GM12872 (cell line): ENCODE measurements at regions not wholly inside any gene's neighbourhood (a gene's known extent, or its start where the extent isn't known, plus 50 kb on each side); places are given as distances from the start of the nearest gene placed in this dataset.

Source experiments
- TF ChIP-seq, protein P1 (sequence below): IDR thresholded peaks from 3 replicates; pipeline ENCODE4 v1.5.1; 2011; ENCODE audit warnings: low read depth, mild to moderate bottlenecking, low read length, moderate library complexity; ENCODE audit not compliant: insufficient read depth

DNA sequence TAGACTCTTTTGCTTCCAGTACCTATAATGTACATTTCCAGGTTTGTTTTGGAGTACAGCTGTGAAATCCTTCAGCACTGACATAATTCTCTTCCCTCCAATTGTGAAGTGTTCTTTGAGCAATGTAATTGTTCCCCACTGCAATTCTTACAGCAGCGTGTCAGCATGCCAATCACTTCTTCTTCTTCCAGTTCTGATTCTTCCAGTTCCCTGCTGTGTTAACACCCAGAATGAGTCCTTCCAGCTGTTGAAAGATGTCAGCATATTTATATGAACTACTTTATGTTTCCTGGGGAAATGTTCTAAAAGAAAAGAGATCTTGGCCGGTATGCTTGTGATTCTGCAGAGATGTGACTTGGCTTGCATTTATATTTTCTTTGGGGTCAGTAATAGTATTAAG is 213.9 kb downstream of the UNC5CL start:
- TF ChIP-seq, protein P1, sequence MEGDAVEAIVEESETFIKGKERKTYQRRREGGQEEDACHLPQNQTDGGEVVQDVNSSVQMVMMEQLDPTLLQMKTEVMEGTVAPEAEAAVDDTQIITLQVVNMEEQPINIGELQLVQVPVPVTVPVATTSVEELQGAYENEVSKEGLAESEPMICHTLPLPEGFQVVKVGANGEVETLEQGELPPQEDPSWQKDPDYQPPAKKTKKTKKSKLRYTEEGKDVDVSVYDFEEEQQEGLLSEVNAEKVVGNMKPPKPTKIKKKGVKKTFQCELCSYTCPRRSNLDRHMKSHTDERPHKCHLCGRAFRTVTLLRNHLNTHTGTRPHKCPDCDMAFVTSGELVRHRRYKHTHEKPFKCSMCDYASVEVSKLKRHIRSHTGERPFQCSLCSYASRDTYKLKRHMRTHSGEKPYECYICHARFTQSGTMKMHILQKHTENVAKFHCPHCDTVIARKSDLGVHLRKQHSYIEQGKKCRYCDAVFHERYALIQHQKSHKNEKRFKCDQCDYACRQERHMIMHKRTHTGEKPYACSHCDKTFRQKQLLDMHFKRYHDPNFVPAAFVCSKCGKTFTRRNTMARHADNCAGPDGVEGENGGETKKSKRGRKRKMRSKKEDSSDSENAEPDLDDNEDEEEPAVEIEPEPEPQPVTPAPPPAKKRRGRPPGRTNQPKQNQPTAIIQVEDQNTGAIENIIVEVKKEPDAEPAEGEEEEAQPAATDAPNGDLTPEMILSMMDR = no peak

- TF ChIP-seq, protein P1 = peak; percentile 56
Observed at GRCh38 chr6:40823917-40824891, 214.8 kb downstream of the UNC5CL start.

- TF ChIP-seq, protein P1 = no peak
Observed at GRCh38 chr6:40822619-40823018, 216.4 kb downstream of the UNC5CL start.

GRCh38 chr6:40819182-40819834 is 219.7 kb downstream of the UNC5CL start:
- TF ChIP-seq, protein P1 = no peak

DNA sequence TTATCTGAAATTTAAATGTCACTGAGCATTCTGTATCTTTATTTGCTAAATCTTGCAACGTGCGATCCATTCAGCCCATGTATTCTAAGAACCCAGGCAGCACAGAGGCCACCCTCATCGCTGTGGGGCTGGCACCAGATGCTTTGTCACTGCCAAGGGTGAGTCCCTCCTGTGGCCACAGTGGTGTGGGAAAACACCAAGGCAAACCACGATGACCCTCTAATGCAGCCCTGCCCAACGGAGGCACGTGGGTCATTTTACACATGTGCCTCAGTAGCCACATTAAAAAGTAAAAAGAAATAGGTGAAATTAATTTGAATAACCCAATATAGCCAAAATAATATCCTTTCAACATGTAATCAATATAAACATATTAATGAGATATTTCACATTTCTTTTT is 221.7 kb downstream of the UNC5CL start:
- TF ChIP-seq, protein P1 = no peak

- TF ChIP-seq, protein P1 = no peak
Observed at GRCh38 chr6:40816601-40817000, 222.4 kb downstream of the UNC5CL start.

GRCh38 chr6:40815731-40816130 is 223.3 kb downstream of the UNC5CL start:
- TF ChIP-seq, protein P1 = no peak
